HEK293 (cell line): ENCODE measurements at regions not wholly inside any gene's neighbourhood (a gene's known extent, or its start where the extent isn't known, plus 50 kb on each side); places are given as distances from the start of the nearest gene placed in this dataset.

Source experiments
- CTCF ChIA-PET: fragments of 350-600 bp; formaldehyde crosslinking; extraction: SDS; loops from one replicate; lab custom pipeline; 2021; ENCODE audit warnings: antibody characterized with exemption; lab: Yijun Ruan, JAX
- POLR2A ChIA-PET: fragments of 300-600 bp; formaldehyde crosslinking; extraction: SDS; loops from one replicate; lab custom pipeline; 2020; ENCODE audit warnings: antibody characterized with exemption, inconsistent platforms; lab: Yijun Ruan, JAX
- H3K27ac ChIP-seq: fragments of 200-500 bp; sonication (Bioruptor generic); 2 replicates; pipeline ENCODE4 v1.5.1; 2014; ENCODE audit warnings: low read depth, low read length, control low read depth, inconsistent platforms; ENCODE audit errors: extremely low read depth
- H3K36me3 ChIP-seq, 2 experiments: fragments of 200-500 bp in 1 of 2; sonication (Bioruptor generic) in 1 of 2; 1 replicate in 1 of 2; 2 replicates in 1 of 2; pipeline ENCODE4 v1.5.1; 2014 to 2017; ENCODE audit warnings: inconsistent platforms in 2 of 2, low read length in 2 of 2; ENCODE audit not compliant: control insufficient read depth in 2 of 2, insufficient read depth in 1 of 2
- H3K4me1 ChIP-seq: fragments of 200-500 bp; sonication (Bioruptor generic); 2 replicates; pipeline ENCODE4 v1.5.1; 2014; ENCODE audit warnings: mild to moderate bottlenecking, low read length, inconsistent platforms; ENCODE audit not compliant: control insufficient read depth, insufficient read depth
- H3K4me3 ChIP-seq: 2 replicates; pipeline ENCODE4 v1.5.1; 2011; ENCODE audit warnings: low read depth, mild to moderate bottlenecking, control low read depth, low read length, moderate library complexity
- H3K9me3 ChIP-seq: fragments of 200-500 bp; sonication (Bioruptor generic); 2 replicates; pipeline ENCODE4 v1.5.1; 2014; ENCODE audit warnings: low read depth, low read length, inconsistent platforms; ENCODE audit not compliant: control insufficient read depth, insufficient read depth
- EGR2 ChIP-seq: fragments of 450-650 bp; formaldehyde crosslinking; IDR thresholded peaks from 2 replicates; pipeline ENCODE4 v1.5.1; 2016; ENCODE audit warnings: low read depth, missing biosample characterization, missing genetic modification characterization
- GLI4 ChIP-seq: fragments of 450-650 bp; formaldehyde crosslinking; IDR thresholded peaks from 2 replicates; pipeline ENCODE4 v1.5.1; 2016; ENCODE audit warnings: missing biosample characterization, missing genetic modification characterization
- HOXA7 ChIP-seq: sonication (generic); formaldehyde crosslinking; IDR thresholded peaks from 2 replicates; pipeline ENCODE4 v1.8.1; 2022; ENCODE audit warnings: missing genetic modification reagents, borderline replicate concordance
- KLF16 ChIP-seq: fragments of 450-650 bp; formaldehyde crosslinking; IDR thresholded peaks from 2 replicates; pipeline ENCODE4 v1.5.1; 2017; ENCODE audit warnings: missing biosample characterization, missing genetic modification characterization
- PRDM1 ChIP-seq: fragments of 450-650 bp; formaldehyde crosslinking; IDR thresholded peaks from 2 replicates; pipeline ENCODE4; 2016; ENCODE audit warnings: missing biosample characterization, missing genetic modification characterization
- SP7 ChIP-seq: fragments of 450-650 bp; formaldehyde crosslinking; IDR thresholded peaks from 2 replicates; pipeline ENCODE4 v1.5.1; 2016; ENCODE audit warnings: missing biosample characterization, missing genetic modification characterization
- TRIM28 ChIP-seq: IDR thresholded peaks from 2 replicates; pipeline ENCODE4 v1.6.1; 2011; ENCODE audit warnings: low read length, control low read depth, borderline replicate concordance
- ZBTB48 ChIP-seq: fragments of 450-650 bp; formaldehyde crosslinking; IDR thresholded peaks from 2 replicates; pipeline ENCODE4 v1.5.1; 2016; ENCODE audit warnings: missing biosample characterization, missing genetic modification characterization
- ZEB2 ChIP-seq: fragments of 450-650 bp; formaldehyde crosslinking; IDR thresholded peaks from 2 replicates; pipeline ENCODE4 v1.5.1; 2016; ENCODE audit warnings: missing biosample characterization, missing genetic modification characterization
- ZFP3 ChIP-seq: fragments of 450-650 bp; formaldehyde crosslinking; IDR thresholded peaks from 2 replicates; pipeline ENCODE4 v1.5.1; 2016; ENCODE audit warnings: low read depth, missing biosample characterization, missing genetic modification characterization
- ZIC2 ChIP-seq: fragments of 450-650 bp; formaldehyde crosslinking; IDR thresholded peaks from 2 replicates; pipeline ENCODE4 v1.5.1; 2016; ENCODE audit warnings: missing biosample characterization, missing genetic modification characterization
- ZNF169 ChIP-seq: fragments of 450-650 bp; formaldehyde crosslinking; IDR thresholded peaks from 2 replicates; pipeline ENCODE4 v1.5.1; 2016; ENCODE audit warnings: missing biosample characterization, missing genetic modification characterization
- ZNF2 ChIP-seq: fragments of 450-650 bp; formaldehyde crosslinking; IDR thresholded peaks from 2 replicates; pipeline ENCODE4 v1.5.1; 2016; ENCODE audit warnings: missing biosample characterization, missing genetic modification characterization
- ZNF214 ChIP-seq: fragments of 450-650 bp; formaldehyde crosslinking; IDR thresholded peaks from 2 replicates; pipeline ENCODE4 v1.5.1; 2017; ENCODE audit warnings: missing biosample characterization, mild to moderate bottlenecking, missing genetic modification characterization, borderline replicate concordance
- ZNF248 ChIP-seq: fragments of 450-650 bp; formaldehyde crosslinking; IDR thresholded peaks from 2 replicates; pipeline ENCODE4 v1.5.1; 2017; ENCODE audit warnings: missing biosample characterization, missing genetic modification characterization
- ZNF26 ChIP-seq: fragments of 450-650 bp; formaldehyde crosslinking; IDR thresholded peaks from 2 replicates; pipeline ENCODE4 v1.5.1; 2016; ENCODE audit warnings: missing biosample characterization, missing genetic modification characterization
- ZNF324 ChIP-seq: fragments of 450-650 bp; formaldehyde crosslinking; IDR thresholded peaks from 2 replicates; pipeline ENCODE4 v1.5.1; 2016; ENCODE audit warnings: missing biosample characterization, missing genetic modification characterization
- ZNF416 ChIP-seq: fragments of 450-650 bp; formaldehyde crosslinking; IDR thresholded peaks from 2 replicates; pipeline ENCODE4 v1.5.1; 2016; ENCODE audit warnings: missing biosample characterization, missing genetic modification characterization
- ZNF423 ChIP-seq: fragments of 450-650 bp; formaldehyde crosslinking; IDR thresholded peaks from 2 replicates; pipeline ENCODE4 v1.5.1; 2016; ENCODE audit warnings: missing biosample characterization, missing genetic modification characterization
- ZNF530 ChIP-seq: fragments of 450-650 bp; formaldehyde crosslinking; IDR thresholded peaks from 2 replicates; pipeline ENCODE4 v1.5.1; 2016; ENCODE audit warnings: low read depth, missing biosample characterization, missing genetic modification characterization
- ZNF555 ChIP-seq: fragments of 450-650 bp; formaldehyde crosslinking; conservative IDR thresholded peaks from 2 replicates; pipeline ENCODE4 v1.5.1; 2017; ENCODE audit warnings: missing biosample characterization, mild to moderate bottlenecking, missing genetic modification characterization, inconsistent platforms
- ZNF561 ChIP-seq: fragments of 450-650 bp; IDR thresholded peaks from 2 replicates; pipeline ENCODE4 v1.5.1; 2018; ENCODE audit warnings: missing biosample characterization, missing genetic modification characterization, borderline replicate concordance
- ZNF623 ChIP-seq: fragments of 450-650 bp; formaldehyde crosslinking; IDR thresholded peaks from 2 replicates; pipeline ENCODE4 v1.5.1; 2016; ENCODE audit warnings: missing biosample characterization, missing genetic modification characterization
- ZNF660 ChIP-seq: fragments of 450-650 bp; IDR thresholded peaks from 2 replicates; pipeline ENCODE4 v1.5.1; 2018; ENCODE audit warnings: missing biosample characterization, mild to moderate bottlenecking, missing genetic modification characterization
- ZNF777 ChIP-seq: fragments of 450-650 bp; formaldehyde crosslinking; IDR thresholded peaks from 2 replicates; pipeline ENCODE4 v1.5.1; 2017; ENCODE audit warnings: missing biosample characterization, missing genetic modification characterization, borderline replicate concordance
- ZNF785 ChIP-seq: fragments of 450-650 bp; formaldehyde crosslinking; IDR thresholded peaks from 2 replicates; pipeline ENCODE4 v1.5.1; 2016; ENCODE audit warnings: missing biosample characterization, missing genetic modification characterization
- ZNF792 ChIP-seq: fragments of 450-650 bp; formaldehyde crosslinking; IDR thresholded peaks from 2 replicates; pipeline ENCODE4 v1.5.1; 2016; ENCODE audit warnings: missing biosample characterization, missing genetic modification characterization
- ZNF843 ChIP-seq: fragments of 450-650 bp; formaldehyde crosslinking; IDR thresholded peaks from 2 replicates; pipeline ENCODE4 v1.5.1; 2016; ENCODE audit warnings: missing biosample characterization, missing genetic modification characterization
- ZSCAN16 ChIP-seq: fragments of 450-650 bp; formaldehyde crosslinking; IDR thresholded peaks from 2 replicates; pipeline ENCODE4 v1.5.1; 2016; ENCODE audit warnings: missing biosample characterization, missing genetic modification characterization
- TF ChIP-seq, protein P1 (sequence below): fragments of 450-650 bp; formaldehyde crosslinking; IDR thresholded peaks from 2 replicates; pipeline ENCODE4 v1.5.1; 2016; ENCODE audit warnings: missing biosample characterization, missing genetic modification characterization

DNA sequence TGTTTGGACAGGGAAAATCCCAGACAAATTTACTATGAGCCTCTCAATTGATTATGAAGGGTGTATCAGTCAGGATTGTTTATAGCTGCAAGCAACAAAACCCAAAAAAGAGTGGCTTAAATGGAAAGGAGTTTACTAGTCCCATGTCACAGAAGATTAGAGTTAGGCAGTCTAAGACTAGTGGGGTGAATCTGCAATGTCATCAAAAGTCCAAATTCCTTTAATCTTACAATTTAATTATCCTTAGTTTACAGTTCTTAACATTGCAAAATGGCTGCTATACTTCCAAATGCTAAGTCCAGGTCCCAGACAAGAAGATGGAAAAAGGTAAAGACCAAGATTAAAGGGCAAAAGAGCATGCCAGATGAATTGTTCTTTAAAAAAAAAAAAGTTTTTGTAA lies 143.6 kb downstream of the CD47 start:
- H3K4me3 ChIP-seq = no peak overlapping the region
- no peaks in the 10 kb centered on the region for H3K4me1 ChIP-seq
- CTCF ChIA-PET = interaction anchor here (1.2 kb wide), 1 partner anchor 9 kb away, joined by 3 read pairs; no protein-coding TSS in a partner anchor
- H3K27ac ChIP-seq = no peak overlapping the region
- H3K36me3 ChIP-seq = no peaks in the 10 kb centered on the region
- TF ChIP-seq, protein P1, sequence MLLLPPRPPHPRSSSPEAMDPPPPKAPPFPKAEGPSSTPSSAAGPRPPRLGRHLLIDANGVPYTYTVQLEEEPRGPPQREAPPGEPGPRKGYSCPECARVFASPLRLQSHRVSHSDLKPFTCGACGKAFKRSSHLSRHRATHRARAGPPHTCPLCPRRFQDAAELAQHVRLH = no peak
- no peak for TF ChIP-seq EGR2 (tag by site-specific recombination)
- TF ChIP-seq ZEB2 (tag by site-specific recombination) = no peak
- no peak for TF ChIP-seq ZNF623 (tag by site-specific recombination)
- no peak for TF ChIP-seq ZNF248 (tag by site-specific recombination)
- TF ChIP-seq ZNF555 = no peak
- no peak for TF ChIP-seq ZNF792 (tag by site-specific recombination)
- no peak for TF ChIP-seq ZIC2 (tag by site-specific recombination)
- no peak for TF ChIP-seq ZNF561
- TF ChIP-seq ZNF785 = no peak
- no peak for TF ChIP-seq ZNF660 (tag by site-specific recombination)
- TF ChIP-seq ZNF416 = no peak
- no peak for TF ChIP-seq PRDM1
- POLR2A ChIA-PET = no interaction called here
- H3K9me3 ChIP-seq = no peaks in the 10 kb centered on the region

DNA sequence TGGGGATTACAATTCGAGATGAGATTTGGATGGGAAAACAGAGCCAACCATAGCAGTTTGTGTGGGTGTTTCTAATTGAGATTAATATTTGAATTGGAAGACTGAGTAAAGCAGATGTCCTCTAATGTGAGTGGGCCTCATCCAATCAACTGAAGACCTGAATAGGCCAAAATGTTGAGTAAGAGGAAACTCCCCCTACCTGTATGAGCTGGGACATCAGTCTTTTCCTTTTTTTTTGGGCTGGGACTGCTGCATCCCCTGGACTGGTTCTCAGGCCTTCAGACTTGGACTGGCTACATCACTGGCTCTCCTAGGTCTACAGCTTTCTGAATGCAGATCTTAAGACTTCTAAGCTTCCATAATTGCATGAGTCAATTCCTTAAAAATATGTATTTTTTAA lies 144.1 kb downstream of the CD47 start:
- POLR2A ChIA-PET = no interaction called here
- Histone ChIP-seq H3K4me3 (no peak overlapping the region), H3K4me1 (no peaks in the 10 kb centered on the region), H3K27ac (no peak overlapping the region), H3K36me3 (no peaks in the 10 kb centered on the region), H3K9me3 (no peaks in the 10 kb centered on the region)
- CTCF ChIA-PET = interaction anchor here (1.2 kb wide), 1 partner anchor 8 kb away, joined by 3 read pairs; no protein-coding TSS in a partner anchor
- TF ChIP-seq HOXA7 (no peak), GLI4 (no peak), ZNF530 (tag by site-specific recombination) (no peak), ZNF2 (tag by site-specific recombination) (no peak), ZBTB48 (tag by site-specific recombination) (no peak), ZNF423 (tag by site-specific recombination) (no peak), KLF16 (tag by site-specific recombination) (no peak), ZNF169 (tag by site-specific recombination) (no peak)

DNA sequence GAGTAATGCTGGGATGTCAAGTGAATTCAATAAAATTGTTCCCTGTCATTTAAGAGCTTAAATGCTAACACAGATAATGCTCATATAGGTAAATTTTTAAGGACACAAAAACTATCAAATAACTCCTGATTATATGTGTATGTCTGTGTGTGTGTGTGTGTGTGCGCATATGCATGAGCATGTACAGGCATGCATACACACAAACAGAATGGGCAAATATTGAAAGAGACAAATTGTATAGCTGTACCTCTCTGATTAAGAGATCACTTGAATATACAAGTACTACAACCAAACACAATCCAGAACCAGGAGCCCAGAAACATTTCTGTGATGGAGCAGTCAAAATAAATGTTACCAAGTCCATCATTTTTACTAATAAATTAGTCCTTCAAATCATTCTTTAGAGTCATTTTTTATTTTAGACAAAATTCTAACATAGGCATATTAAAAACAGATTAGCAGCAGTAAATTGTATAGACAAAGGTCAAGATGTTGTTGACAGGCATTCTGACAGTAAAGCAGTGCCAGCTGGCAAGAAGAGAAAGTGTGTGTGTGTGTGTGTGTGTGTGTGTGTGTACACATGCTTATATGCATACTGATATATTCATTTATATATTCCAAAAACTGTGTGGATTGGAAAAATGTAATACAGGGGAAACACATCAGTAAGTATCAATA lies 145.3 kb downstream of the CD47 start:
- ChIA-PET POLR2A (no interaction called here), CTCF (interaction anchor here (0.6 to 1.0 kb wide), 2 partner anchors 19 to 532 kb away, joined by 3 read pairs; no protein-coding TSS in a partner anchor)
- no peaks in the 10 kb centered on the region for H3K36me3 ChIP-seq
- no peak overlapping the region for H3K27ac ChIP-seq
- no peaks in the 10 kb centered on the region for H3K9me3 ChIP-seq
- H3K4me3 ChIP-seq = no peak overlapping the region
- no peaks in the 10 kb centered on the region for H3K4me1 ChIP-seq
- TF ChIP-seq ZNF843 (no peak), ZNF324 (tag by site-specific recombination) (no peak), SP7 (no peak), ZSCAN16 (no peak), ZNF26 (tag by site-specific recombination) (no peak), ZFP3 (tag by site-specific recombination) (no peak), ZNF777 (tag by site-specific recombination) (no peak), ZNF214 (tag by site-specific recombination) (no peak), TRIM28 (no peak)
